HG03558 (cell line): ENCODE measurements at regions not wholly inside any gene's neighbourhood (a gene's known extent, or its start where the extent isn't known, plus 50 kb on each side); places are given as distances from the start of the nearest gene placed in this dataset.

ENCODE experiments used
- ATAC-seq: cut with Tn5 transposase; IDR thresholded peaks from one replicate; pipeline ENCODE4 v1.9.1; 2021; ENCODE audit warnings: moderate number of reproducible peaks; ENCODE audit not compliant: unreplicated experiment; ENCODE audit errors: extremely low read depth

DNA sequence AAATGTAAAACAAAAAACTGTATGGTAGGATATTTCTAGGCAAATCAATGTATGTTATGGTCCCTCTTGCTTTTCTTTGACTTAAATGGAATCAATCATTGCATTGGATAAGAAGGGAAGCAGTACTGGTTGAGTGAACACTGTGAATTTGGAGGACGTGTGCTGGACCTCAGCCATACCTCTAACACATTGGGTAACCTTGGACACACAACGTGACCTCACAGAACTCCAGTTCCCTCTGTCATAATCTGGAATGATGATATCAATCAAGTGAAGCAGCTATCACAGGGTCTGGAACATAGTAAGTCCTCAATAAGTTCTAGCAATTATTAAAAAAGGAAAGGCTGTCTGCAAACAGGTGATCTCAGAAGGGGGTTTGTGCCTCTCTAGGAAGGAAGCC lies 474.9 kb upstream of the TCF4 start:
- ATAC-seq: no peak

DNA sequence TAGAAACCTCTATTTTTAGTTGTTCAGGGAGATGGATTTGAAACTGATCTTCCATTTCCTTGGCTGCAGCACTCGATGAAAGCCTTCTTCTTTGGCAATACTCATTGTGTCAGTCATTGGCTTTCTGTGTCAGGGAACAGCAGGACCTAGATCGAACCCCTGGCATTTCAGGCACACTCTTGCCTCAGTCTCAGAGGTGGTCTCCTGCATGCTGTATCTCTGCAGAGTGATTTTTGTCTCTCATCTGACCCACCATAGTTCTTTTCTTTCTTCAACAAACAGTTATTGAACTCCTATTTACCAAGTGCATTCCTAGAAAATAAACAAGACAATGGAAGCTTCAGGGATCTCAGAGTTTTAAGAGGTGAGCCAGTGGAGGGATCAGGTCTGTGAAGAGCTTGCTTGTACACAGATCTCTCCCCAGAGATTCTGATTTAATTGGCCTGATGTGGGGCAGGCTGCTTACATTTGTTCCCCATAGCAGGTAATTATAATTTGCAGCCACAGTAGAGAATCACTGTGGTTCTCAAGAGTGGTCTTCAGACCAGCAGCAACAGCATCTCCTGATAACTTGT lies 473.1 kb upstream of the TCF4 start:
- no peak for ATAC-seq

DNA sequence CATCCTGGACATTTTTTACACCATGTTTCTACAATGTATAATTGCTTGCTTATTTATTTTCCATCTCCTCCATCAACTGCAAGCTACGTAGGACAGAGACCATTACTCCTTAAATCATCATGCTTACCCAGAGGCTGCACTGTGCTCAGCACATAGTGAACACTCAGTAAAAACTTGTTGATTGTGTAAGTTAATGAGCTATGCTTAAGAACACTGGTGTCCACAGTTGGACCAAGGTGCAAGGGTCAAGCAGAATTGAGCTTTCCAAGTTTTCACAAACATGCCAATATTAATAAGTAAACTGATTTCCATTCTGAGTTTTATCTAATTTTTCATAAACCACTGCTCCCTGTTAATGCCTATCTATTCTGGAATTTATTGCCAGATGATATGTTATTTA lies 464.2 kb upstream of the TCF4 start:
- ATAC-seq: no peak

DNA sequence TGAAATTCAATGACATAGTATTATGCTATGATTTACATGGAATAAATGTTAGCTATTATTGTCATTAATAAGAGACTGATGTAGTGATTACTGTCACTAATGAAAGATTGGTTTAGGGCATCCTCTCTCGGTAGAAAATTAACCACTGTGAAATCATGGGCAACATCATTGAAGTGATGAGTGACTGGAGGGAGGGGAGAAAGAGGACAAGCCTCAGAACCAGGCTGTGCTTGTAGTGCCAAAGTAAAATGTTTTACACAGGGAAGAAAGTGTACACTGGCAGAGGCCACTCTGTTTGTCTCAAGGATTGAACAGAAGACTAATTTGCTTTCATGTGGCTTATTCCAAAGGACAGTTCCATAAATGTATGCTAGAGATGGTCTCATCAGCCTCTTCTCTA lies 456.2 kb upstream of the TCF4 start:
- no peak for ATAC-seq

DNA sequence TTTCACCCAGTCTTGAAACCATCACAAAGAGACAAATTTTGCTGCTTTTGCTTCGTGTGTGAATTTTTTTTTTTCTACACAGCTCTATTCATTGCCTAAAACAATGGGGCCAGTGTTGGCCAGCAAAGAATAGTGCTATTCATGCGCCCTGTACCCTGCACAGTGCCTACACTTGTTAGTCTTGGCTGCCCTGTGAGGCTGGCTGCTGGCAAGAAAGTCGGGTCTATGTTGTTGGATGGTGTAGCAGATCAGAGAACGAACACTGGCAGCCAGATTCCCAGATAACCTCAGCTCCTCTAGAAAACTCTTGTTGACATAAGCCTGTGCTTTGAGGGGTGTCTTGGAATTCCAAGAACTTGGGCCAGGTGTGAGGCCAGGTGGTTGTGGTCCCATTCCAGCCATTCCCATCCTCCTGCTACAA lies 455.7 kb upstream of the TCF4 start:
- ATAC-seq: no peak

DNA sequence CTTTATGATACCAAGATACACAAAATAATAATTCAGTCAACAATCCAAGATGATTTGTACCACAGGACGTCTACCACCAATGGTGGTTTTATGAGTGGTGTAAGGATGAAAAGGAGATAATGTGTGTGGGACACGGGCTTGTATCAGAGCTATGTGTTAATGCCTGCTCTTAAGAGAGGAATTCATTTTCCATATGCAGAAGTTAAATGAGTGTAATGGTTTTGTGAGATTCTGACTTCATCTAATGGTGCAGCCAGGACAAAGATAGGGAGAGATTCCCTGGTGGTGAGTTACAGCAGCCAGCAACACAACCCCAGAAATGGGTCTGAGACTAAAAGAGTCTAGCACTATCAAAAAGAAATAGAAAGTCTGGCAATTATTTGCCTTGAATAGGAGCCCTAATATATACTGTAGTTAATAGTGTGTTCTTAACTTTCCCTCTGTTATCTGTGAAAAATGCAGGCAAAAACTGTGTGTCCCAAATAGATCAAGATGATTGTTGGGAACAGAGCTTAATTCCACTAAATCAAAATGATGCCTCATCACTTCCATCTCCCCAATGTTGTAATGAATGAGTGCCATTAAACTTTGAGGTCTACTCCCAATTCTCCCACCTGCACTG lies 455.0 kb upstream of the TCF4 start:
- ATAC-seq: no peak

DNA sequence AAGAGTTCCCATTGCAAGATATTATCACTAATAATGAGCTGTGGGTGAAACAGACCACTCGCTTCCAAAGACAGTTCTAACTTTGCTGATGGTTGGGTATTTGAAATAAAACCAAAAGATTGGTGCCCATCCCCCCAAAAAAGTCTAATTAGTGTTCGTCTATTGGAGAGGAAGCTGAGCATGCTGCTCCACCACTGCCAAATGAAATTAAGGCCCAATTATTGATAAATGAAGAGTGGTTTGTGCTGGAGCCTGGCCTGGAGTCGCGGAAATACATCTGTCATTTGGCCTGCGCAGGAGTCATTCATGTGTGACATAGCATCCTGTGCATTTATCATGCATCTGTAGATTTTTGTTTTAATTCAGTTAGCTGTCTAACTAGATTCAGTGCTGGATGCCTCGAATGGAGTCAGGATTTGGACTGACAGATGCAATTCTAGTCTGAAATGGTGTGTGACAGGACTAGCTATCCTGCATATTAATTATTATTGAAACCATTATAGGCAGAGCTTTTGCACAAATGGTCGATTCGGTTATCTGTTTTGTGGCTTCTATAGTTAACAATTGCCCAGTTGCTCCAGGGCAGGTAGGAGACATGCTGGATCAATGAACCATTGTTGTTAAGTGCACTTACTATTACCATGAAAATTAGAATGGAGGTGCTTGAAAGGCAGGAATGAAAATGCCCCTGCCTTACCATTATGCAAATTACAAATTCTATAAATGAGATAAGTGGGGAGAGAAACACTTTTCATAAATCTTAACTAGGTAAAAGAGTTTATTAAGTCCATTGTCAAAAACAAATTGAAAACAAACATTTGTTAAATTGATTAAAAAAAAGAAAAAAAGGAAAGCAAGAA lies 450.4 kb upstream of the TCF4 start:
- ATAC-seq: no peak

DNA sequence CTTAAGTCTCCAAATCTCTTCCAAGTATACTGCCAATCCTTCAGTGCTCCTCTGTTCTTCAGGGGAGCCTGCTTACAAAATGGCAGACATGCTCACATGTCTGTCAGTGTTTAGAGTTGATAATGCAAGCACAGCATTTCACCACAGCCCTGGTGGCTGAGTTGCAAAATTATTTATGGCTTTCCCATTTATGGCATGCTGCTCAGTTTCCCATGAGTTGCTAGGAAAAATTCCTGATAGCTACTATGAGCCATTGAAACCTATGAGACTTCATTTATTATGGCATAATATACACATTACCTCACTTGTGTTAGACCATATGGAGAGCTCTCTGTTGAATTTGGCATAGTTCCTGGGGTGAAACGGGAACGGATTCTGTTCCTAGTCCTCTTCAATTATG lies 448.7 kb upstream of the TCF4 start:
- ATAC-seq: no peak

DNA sequence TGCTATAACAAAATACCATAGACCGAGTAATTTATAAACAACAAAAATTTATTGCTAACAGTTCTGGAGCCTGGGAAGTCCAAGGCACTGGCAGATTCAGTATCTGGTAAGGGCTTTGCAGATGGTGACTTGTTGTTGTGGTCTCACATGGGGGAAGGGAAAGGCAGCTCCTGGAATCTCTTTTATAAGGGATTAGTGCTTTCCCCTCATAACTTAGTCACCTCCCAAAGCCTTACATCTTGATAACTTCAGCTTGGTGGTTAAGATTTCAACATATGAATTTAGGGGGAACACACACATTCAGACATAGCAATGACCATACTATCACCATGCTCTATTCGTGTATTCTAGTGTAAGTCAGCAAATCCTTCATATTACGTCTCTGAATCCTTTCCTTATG lies 447.6 kb upstream of the TCF4 start:
- ATAC-seq: no peak

DNA sequence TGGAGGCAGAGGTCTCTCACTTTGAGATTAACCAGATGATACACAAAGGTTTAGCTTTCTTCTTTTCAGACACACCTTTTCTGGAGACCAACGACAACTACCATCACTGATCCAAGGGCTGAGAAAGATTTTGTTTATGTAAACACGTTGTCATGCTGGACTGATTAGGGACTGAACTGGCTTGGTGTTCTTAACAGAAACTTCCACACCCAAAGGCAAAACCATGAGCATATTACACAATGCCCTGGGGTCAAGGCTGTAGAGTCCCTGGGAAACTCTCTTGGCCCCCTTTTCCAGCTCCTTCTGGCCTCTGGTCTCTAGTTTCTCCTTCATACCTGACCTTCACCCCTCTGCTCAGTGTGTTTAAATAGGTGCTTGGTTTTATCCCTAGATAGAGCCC lies 447.0 kb upstream of the TCF4 start:
- no peak for ATAC-seq

DNA sequence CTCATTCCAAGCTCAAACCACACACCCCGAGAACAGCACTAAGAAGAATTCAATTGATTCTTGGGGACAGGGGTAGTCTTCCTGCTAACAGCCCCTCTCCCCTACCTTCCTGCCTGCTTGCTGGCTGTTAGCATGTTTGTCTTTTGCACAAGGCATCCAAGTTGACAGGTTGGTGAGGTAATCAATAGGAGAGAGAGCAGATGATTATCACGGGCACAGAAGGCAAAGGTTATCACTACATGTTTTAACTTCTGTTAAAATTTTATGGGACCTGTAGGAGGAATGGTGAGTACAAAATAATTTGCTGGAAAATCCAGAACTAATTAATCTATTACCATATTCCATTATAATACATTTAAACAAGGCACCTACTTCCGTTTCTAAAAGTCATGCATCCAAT lies 442.1 kb upstream of the TCF4 start:
- no peak for ATAC-seq

DNA sequence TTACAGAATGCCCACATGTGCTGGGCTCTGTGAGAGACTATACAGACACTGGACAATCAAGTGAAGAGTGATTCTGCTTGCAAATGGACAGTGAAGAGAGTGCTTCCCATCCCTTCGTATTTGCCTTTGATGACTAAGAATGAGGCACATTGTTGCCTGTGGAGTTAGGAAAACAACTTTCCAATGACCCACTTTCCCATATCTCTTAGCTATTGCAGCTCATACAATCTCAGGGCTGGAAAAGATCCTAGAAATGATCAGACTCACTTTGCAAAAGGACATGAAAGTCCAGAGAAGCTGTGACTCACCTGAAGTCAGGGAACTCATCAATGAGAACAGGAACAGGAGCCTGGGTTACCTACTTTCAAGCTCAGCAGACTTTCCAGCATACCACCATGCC lies 440.5 kb upstream of the TCF4 start:
- ATAC-seq: no peak

DNA sequence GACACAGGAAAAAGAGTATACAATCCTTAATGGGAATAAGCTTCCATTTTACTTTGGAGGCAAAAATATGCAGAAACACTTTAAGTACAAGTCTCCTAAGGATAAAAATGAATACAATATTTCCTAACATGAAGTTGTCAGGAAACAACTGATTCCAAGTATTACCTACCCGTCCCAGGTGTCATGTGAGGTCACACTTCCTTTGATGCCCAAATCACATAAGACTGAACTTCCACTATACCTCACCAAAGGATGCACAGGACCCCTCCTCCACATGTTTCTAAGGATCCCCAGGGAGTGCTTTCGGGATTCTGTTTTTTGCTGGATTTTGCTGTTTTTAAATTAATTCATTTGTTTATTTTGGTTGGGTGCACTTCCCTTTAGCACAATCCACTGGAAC lies 438.5 kb upstream of the TCF4 start:
- no peak for ATAC-seq

DNA sequence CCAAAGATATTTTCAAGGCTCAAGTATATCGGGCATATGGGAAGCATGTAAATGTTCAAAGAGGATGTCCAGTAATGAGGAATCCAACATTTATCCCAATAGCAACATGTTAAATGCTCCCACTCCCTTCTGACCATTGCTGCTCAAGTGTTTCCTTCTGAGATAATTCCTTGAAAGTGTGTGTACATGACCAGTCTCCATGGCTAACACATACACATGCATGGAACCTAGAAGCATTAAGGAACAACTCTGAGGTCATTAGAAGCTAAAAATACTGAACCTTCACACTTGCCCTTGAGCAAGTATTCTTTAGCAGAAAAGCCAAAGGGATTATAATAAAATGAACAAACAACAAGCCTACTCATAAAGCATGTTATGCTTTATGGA lies 433.8 kb upstream of the TCF4 start:
- ATAC-seq: no peak

DNA sequence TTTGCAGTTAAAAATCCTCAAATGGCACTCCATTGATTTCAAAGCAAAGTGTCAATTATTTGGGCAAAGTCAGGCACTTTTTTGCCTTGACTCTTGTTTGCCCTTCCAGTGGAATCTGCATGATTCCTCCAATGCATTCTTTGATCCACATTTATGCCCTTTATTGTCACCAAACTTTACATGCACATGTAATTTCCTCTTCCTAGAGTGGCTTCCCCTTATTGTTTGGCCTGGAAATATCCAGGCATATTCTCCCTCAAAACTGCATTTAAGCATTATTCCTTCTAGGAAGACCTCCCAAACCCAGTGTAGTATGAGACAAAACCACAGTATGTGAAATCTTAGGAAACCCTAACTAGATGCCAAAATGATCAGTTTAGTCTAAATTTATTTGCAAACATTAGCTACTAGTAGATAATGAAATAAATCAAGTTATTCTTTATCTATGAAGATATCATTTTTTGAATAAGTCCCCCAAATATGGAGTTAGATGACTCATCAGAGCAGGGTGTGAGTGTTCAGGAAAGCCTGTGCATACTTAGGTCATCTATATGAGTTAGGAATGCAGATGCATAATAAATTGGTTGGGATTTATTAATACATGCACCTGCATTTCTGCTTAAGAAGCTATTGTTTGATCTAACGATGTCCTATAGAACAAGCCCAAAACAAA lies 433.3 kb upstream of the TCF4 start:
- ATAC-seq: no peak

DNA sequence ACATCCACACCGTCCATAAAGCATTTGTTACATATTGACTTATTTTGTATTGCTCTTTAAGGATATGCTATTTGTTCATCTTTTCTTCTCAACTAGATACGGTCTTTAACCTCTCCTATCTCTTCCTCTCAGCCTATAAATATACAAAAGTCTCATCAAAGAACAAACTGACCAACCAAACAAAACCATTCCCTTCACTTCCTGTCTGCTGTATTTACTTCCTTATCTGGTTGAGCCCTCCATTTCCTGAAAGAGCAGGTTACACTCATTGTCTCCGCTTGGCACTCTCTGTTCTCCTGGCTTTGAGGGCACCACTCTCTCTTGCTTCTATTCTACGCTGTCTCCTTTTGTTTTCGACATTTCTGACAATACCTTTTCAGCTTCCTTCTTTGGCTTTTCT lies 431.9 kb upstream of the TCF4 start:
- ATAC-seq: no peak

DNA sequence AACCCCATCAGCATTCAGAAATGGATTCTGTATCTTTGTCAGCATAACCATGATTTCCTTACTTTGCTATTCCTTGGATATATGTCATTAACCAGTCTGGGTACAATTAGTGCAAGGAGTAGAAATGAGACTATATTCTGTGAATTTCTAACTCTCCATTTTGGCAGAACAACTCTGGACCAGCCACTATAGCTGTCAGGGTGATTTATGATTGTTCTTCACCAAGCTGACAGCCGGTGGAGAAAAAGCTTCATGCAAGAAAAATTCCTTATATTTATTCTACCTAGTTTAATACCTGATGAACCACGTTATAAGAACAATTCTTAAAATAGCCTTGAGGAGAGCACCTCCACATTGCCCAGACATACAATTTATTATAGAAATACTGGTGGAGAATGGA lies 431.2 kb upstream of the TCF4 start:
- no peak for ATAC-seq

DNA sequence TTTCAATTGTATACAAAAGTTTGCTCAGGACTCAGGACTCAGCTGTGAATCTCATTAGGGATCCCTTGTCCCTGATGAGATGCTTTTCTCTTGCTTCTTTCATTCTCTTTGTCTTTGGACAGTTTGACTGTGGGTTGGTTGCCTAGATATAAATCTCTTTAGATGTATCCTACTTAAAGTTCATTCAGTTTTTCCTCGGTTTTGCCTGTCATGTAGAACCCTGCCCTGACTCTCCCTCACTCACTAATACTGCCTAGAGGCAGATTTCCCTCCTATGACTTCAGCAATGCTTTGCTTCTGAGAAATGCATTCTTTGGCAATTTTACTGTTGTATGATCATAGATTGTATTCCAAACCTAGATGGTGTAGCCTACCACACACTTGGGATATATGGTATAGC lies 421.4 kb upstream of the TCF4 start:
- ATAC-seq: no peak

DNA sequence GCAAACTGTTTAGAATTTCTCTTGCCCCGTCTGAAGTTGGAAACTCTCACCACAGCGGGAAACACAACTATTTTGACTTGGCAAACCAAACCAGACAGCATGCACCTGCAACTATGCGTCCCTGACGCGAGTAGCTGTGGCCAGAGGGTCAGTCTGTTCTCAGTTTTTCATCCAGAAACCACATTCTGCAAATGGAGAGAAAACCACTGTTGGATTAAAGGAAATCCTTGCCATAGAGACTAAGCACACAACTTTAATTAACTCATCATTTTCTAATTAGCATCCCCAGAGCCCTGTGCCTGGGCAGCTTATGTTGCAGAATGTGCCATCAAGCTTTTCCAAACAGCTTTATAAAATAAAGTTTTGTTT lies 415.7 kb upstream of the TCF4 start:
- ATAC-seq: no peak

DNA sequence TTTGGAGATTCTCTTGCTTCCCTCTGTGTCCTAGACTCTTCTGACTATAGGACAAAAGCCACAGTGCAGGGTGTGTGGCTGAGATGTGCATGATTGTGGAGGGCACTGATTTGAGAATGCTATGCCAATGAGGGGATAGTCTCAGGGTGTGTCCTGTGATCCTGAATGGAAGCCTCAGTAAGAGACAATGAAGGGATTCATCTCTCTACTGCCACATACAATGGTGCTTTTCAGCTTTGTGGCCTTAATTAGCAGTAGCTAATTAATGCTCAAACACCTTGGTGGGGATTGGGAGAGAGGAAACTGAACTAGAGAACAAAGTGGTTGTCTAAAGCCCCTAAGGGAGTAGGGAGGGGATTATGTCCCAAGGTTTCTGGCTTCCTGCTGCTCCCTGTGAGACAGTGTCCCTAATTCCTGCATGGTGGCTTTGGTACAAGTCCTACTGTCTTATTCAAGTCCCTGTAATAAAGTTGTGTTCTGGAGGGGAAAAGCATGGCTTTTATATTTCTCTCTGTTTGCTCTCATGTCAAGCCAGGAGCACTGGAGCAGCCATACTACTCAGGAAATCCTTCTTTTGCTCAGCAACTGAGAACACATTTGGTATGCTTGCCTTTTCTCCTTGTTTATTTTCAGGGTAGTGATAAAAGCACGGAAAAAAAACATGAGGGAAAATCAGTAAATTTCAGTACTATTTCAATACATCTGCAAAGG lies 415.2 kb upstream of the TCF4 start:
- ATAC-seq: no peak

DNA sequence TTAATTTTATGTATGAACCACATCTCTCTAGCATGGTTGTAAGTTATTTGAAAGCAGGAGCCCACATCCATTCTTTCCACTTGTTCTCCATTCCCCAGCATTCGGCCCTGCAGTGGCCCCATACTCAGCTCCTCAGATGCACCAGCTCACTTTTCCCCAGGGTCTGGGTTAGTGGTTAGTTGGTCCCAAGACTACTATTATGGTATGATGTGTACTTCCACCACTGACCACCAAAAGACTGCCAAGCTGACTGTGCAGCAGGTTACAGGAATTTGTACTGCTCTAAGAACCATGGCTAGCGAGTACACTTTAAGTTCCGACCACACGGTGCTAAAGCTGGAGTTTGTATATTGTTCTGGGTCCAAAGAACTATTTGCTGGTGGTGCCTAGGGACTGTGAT lies 413.6 kb upstream of the TCF4 start:
- no peak for ATAC-seq
